HUES48 (cell line): ENCODE measurements at regions not wholly inside any gene's neighbourhood (a gene's known extent, or its start where the extent isn't known, plus 50 kb on each side); places are given as distances from the start of the nearest gene placed in this dataset.
"Not testable (repeated sequence)": the region's sequence is repeated elsewhere in the genome, so short reads cannot be mapped to it uniquely, and the experiment has no call there.

Source experiments
- H3K27ac ChIP-seq: one replicate; pipeline ENCODE4 v1.7.0; 2013; ENCODE audit warnings: low read depth, low read length, inconsistent platforms
- H3K27me3 ChIP-seq: 2 replicates; pipeline ENCODE4 v1.6.1; 2013; ENCODE audit warnings: mild to moderate bottlenecking, low read length; ENCODE audit not compliant: control insufficient read depth, insufficient read depth
- H3K36me3 ChIP-seq: 2 replicates; pipeline ENCODE4 v1.6.1; 2013; ENCODE audit warnings: low read length; ENCODE audit not compliant: control insufficient read depth, insufficient read depth
- H3K4me1 ChIP-seq: 2 replicates; pipeline ENCODE4 v1.6.1; 2013; ENCODE audit warnings: mild to moderate bottlenecking, low read length; ENCODE audit not compliant: control insufficient read depth, insufficient read depth
- H3K4me3 ChIP-seq: 2 replicates; pipeline ENCODE4 v1.5.1; 2013; ENCODE audit warnings: mild to moderate bottlenecking, low read depth, low read length
- H3K9ac ChIP-seq: 2 replicates; pipeline ENCODE4 v1.6.1; 2013; ENCODE audit warnings: mild to moderate bottlenecking, low read depth, low read length, moderate library complexity
- H3K9me3 ChIP-seq: 2 replicates; pipeline ENCODE4 v1.6.1; 2013; ENCODE audit warnings: low read length; ENCODE audit not compliant: control insufficient read depth, insufficient read depth

- Histone ChIP-seq H3K27me3 (no peaks in the 10 kb centered on the region), H3K9ac (no peak overlapping the region), H3K27ac (no peak overlapping the region), H3K4me3 (no peak overlapping the region), H3K9me3 (peaks cover 15% of the 10 kb centered on the region), H3K36me3 (no peaks in the 10 kb centered on the region), H3K4me1 (no peaks in the 10 kb centered on the region)
Measured at GRCh38 chr6:14474816-14475215, 357.2 kb downstream of the CD83 start.

GRCh38 chr6:14475306-14475705 lies 357.7 kb downstream of the CD83 start:
- peaks cover 17% of the 10 kb centered on the region for H3K9me3 ChIP-seq
- no peak overlapping the region for H3K4me3 ChIP-seq
- no peak overlapping the region for H3K27ac ChIP-seq
- no peaks in the 10 kb centered on the region for H3K27me3 ChIP-seq
- no peaks in the 10 kb centered on the region for H3K4me1 ChIP-seq
- no peak overlapping the region for H3K9ac ChIP-seq
- H3K36me3 ChIP-seq = no peaks in the 10 kb centered on the region

- no peaks in the 10 kb centered on the region for H3K4me1 ChIP-seq
- no peaks in the 10 kb centered on the region for H3K36me3 ChIP-seq
- no peak overlapping the region for H3K9ac ChIP-seq
- H3K27me3 ChIP-seq = no peaks in the 10 kb centered on the region
- peaks cover 17% of the 10 kb centered on the region for H3K9me3 ChIP-seq
- H3K4me3 ChIP-seq = no peak overlapping the region
- H3K27ac ChIP-seq = no peak overlapping the region
Measured at GRCh38 chr6:14476793-14477531, 359.4 kb downstream of the CD83 start.

GRCh38 chr6:14477559-14477958 lies 360.0 kb downstream of the CD83 start:
- H3K27ac ChIP-seq = no peak overlapping the region
- H3K4me3 ChIP-seq = no peak overlapping the region
- no peaks in the 10 kb centered on the region for H3K4me1 ChIP-seq
- peaks cover 12% of the 10 kb centered on the region for H3K9me3 ChIP-seq
- no peak overlapping the region for H3K9ac ChIP-seq
- no peaks in the 10 kb centered on the region for H3K36me3 ChIP-seq
- H3K27me3 ChIP-seq = no peaks in the 10 kb centered on the region

- Histone ChIP-seq H3K4me3 (no peak overlapping the region), H3K4me1 (no peaks in the 10 kb centered on the region), H3K9ac (no peak overlapping the region), H3K9me3 (peaks cover 12% of the 10 kb centered on the region), H3K36me3 (no peaks in the 10 kb centered on the region), H3K27me3 (no peaks in the 10 kb centered on the region), H3K27ac (no peak overlapping the region)
Measured at GRCh38 chr6:14478381-14479225, 361.0 kb downstream of the CD83 start.

GRCh38 chr6:14481946-14482345 lies 364.4 kb downstream of the CD83 start:
- not testable (repeated sequence) for H3K4me1 ChIP-seq, H3K9ac ChIP-seq, H3K27ac ChIP-seq, H3K36me3 ChIP-seq, H3K27me3 ChIP-seq, H3K4me3 ChIP-seq
- H3K9me3 ChIP-seq = peaks cover 14% of the 10 kb centered on the region

- Histone ChIP-seq H3K4me3 (no peak overlapping the region), H3K27me3 (no peaks in the 10 kb centered on the region), H3K27ac (no peak overlapping the region), H3K9me3 (peaks cover 16% of the 10 kb centered on the region), H3K9ac (no peak overlapping the region), H3K4me1 (no peaks in the 10 kb centered on the region), H3K36me3 (no peaks in the 10 kb centered on the region)
Measured at GRCh38 chr6:14487625-14488024, 370.1 kb downstream of the CD83 start.

GRCh38 chr6:14488180-14488579 lies 370.6 kb downstream of the CD83 start:
- no peaks in the 10 kb centered on the region for H3K27me3 ChIP-seq
- H3K9me3 ChIP-seq = peaks cover 16% of the 10 kb centered on the region
- no peaks in the 10 kb centered on the region for H3K4me1 ChIP-seq
- H3K4me3 ChIP-seq = no peak overlapping the region
- no peak overlapping the region for H3K9ac ChIP-seq
- no peak overlapping the region for H3K27ac ChIP-seq
- no peaks in the 10 kb centered on the region for H3K36me3 ChIP-seq

- no peaks in the 10 kb centered on the region for H3K4me1 ChIP-seq
- no peak overlapping the region for H3K4me3 ChIP-seq
- no peak overlapping the region for H3K27ac ChIP-seq
- H3K27me3 ChIP-seq = no peaks in the 10 kb centered on the region
- no peak overlapping the region for H3K9ac ChIP-seq
- no peaks in the 10 kb centered on the region for H3K36me3 ChIP-seq
- H3K9me3 ChIP-seq = peaks cover 16% of the 10 kb centered on the region
Measured at GRCh38 chr6:14489445-14489844, 371.9 kb downstream of the CD83 start.

- Histone ChIP-seq H3K4me1 (0 out of 2 replicates have a peak, but pooled peaks cover 4% of the 10 kb centered on the region), H3K4me3 (no peak overlapping the region), H3K27me3 (no peaks in the 10 kb centered on the region), H3K9me3 (no peaks in the 10 kb centered on the region), H3K27ac (no peak overlapping the region), H3K36me3 (no peaks in the 10 kb centered on the region), H3K9ac (no peak overlapping the region)
Measured at GRCh38 chr6:14498748-14499147, 381.2 kb downstream of the CD83 start.

- H3K9me3 ChIP-seq = no peaks in the 10 kb centered on the region
- 0 out of 2 replicates have a peak, but pooled peaks cover 4% of the 10 kb centered on the region for H3K4me1 ChIP-seq
- H3K4me3 ChIP-seq = no peak overlapping the region
- no peak overlapping the region for H3K27ac ChIP-seq
- no peaks in the 10 kb centered on the region for H3K36me3 ChIP-seq
- H3K27me3 ChIP-seq = no peaks in the 10 kb centered on the region
- H3K9ac ChIP-seq = no peak overlapping the region
Measured at GRCh38 chr6:14499309-14499708, 381.7 kb downstream of the CD83 start.
